ENCODE measurements at regions not wholly inside any gene's neighbourhood (a gene's known extent, or its start where the extent isn't known, plus 50 kb on each side); places are given as distances from the start of the nearest gene placed in this dataset.

- TF ChIP-seq CTCF (conservative IDR thresholded peaks at IDR 0.05) (no peak), ZFX (IDR thresholded peaks at IDR 0.05) (no peak)
Measured at GRCh38 chr14:65226824-65227604, 124.7 kb upstream of the MAX start.

Data from C4-2B (cell line).